ENCODE measurements at regions not wholly inside any gene's neighbourhood (a gene's known extent, or its start where the extent isn't known, plus 50 kb on each side); places are given as distances from the start of the nearest gene placed in this dataset.

- Histone ChIP-seq H3K4me1 (ENCODE audit: control insufficient read depth, low read depth, low read length) (peaks cover 19% of the 10 kb centered on the region), H3K9me3 (ENCODE audit: control insufficient read depth, low read depth, low read length) (no peaks in the 10 kb centered on the region), H3K36me3 (ENCODE audit: control insufficient read depth, low read depth, low read length) (no peaks in the 10 kb centered on the region), H3K4me3 (ENCODE audit: low read length) (no peak overlapping the region), H3K27ac (ENCODE audit: low read length) (no peak overlapping the region), H3K9ac (ENCODE audit: low read length) (no peak overlapping the region), H3K27me3 (ENCODE audit: control insufficient read depth, insufficient read depth, low read length) (no peaks in the 10 kb centered on the region)
Observed at GRCh38 chr6:14730654-14731053, 515.2 kb upstream of the JARID2 start.

GRCh38 chr6:14731611-14732010 lies 514.3 kb upstream of the JARID2 start:
- no peaks in the 10 kb centered on the region for H3K36me3 ChIP-seq (ENCODE audit: control insufficient read depth, low read depth, low read length)
- no peaks in the 10 kb centered on the region for H3K9me3 ChIP-seq (ENCODE audit: control insufficient read depth, low read depth, low read length)
- peaks cover 23% of the 10 kb centered on the region for H3K4me1 ChIP-seq (ENCODE audit: control insufficient read depth, low read depth, low read length)
- no peak overlapping the region for H3K27ac ChIP-seq (ENCODE audit: low read length)
- no peak overlapping the region for H3K4me3 ChIP-seq (ENCODE audit: low read length)
- H3K27me3 ChIP-seq (ENCODE audit: control insufficient read depth, insufficient read depth, low read length): no peaks in the 10 kb centered on the region
- no peak overlapping the region for H3K9ac ChIP-seq (ENCODE audit: low read length)

GRCh38 chr6:14732226-14732843 lies 513.5 kb upstream of the JARID2 start:
- Histone ChIP-seq H3K4me1 (ENCODE audit: control insufficient read depth, low read depth, low read length) (peaks cover 23% of the 10 kb centered on the region), H3K27ac (ENCODE audit: low read length) (no peak overlapping the region), H3K9ac (ENCODE audit: low read length) (no peak overlapping the region)

GRCh38 chr6:14732844-14733757 lies 512.8 kb upstream of the JARID2 start:
- H3K4me3 ChIP-seq (ENCODE audit: low read length): no peak overlapping the region
- no peak overlapping the region for H3K9ac ChIP-seq (ENCODE audit: low read length)
- no peak overlapping the region for H3K27ac ChIP-seq (ENCODE audit: low read length)

More at GRCh38 chr6:14732226-14732843, 513.5 kb upstream of the JARID2 start:
- Histone ChIP-seq H3K36me3 (ENCODE audit: control insufficient read depth, low read depth, low read length) (no peaks in the 10 kb centered on the region), H3K27me3 (ENCODE audit: control insufficient read depth, insufficient read depth, low read length) (peaks cover 5% of the 10 kb centered on the region), H3K9me3 (ENCODE audit: control insufficient read depth, low read depth, low read length) (no peaks in the 10 kb centered on the region), H3K4me3 (ENCODE audit: low read length) (no peak overlapping the region)

GRCh38 chr6:14734052-14734415 lies 511.8 kb upstream of the JARID2 start:
- H3K4me1 ChIP-seq (ENCODE audit: control insufficient read depth, low read depth, low read length): peaks cover 22% of the 10 kb centered on the region
- H3K9ac ChIP-seq (ENCODE audit: low read length): no peak overlapping the region
- no peak overlapping the region for H3K4me3 ChIP-seq (ENCODE audit: low read length)
- no peaks in the 10 kb centered on the region for H3K36me3 ChIP-seq (ENCODE audit: control insufficient read depth, low read depth, low read length)
- H3K9me3 ChIP-seq (ENCODE audit: control insufficient read depth, low read depth, low read length): no peaks in the 10 kb centered on the region
- H3K27me3 ChIP-seq (ENCODE audit: control insufficient read depth, insufficient read depth, low read length): peaks cover 5% of the 10 kb centered on the region
- no peak overlapping the region for H3K27ac ChIP-seq (ENCODE audit: low read length)

More at GRCh38 chr6:14732844-14733757, 512.8 kb upstream of the JARID2 start:
- peaks cover 23% of the 10 kb centered on the region for H3K4me1 ChIP-seq (ENCODE audit: control insufficient read depth, low read depth, low read length)
- H3K36me3 ChIP-seq (ENCODE audit: control insufficient read depth, low read depth, low read length): no peaks in the 10 kb centered on the region
- peaks cover 5% of the 10 kb centered on the region for H3K27me3 ChIP-seq (ENCODE audit: control insufficient read depth, insufficient read depth, low read length)
- H3K9me3 ChIP-seq (ENCODE audit: control insufficient read depth, low read depth, low read length): no peaks in the 10 kb centered on the region

- H3K27ac ChIP-seq (ENCODE audit: low read length): no peak overlapping the region
- no peak overlapping the region for H3K9ac ChIP-seq (ENCODE audit: low read length)
- peaks cover 5% of the 10 kb centered on the region for H3K27me3 ChIP-seq (ENCODE audit: control insufficient read depth, insufficient read depth, low read length)
- no peaks in the 10 kb centered on the region for H3K36me3 ChIP-seq (ENCODE audit: control insufficient read depth, low read depth, low read length)
- no peaks in the 10 kb centered on the region for H3K9me3 ChIP-seq (ENCODE audit: control insufficient read depth, low read depth, low read length)
- H3K4me3 ChIP-seq (ENCODE audit: low read length): no peak overlapping the region
- H3K4me1 ChIP-seq (ENCODE audit: control insufficient read depth, low read depth, low read length): peaks cover 16% of the 10 kb centered on the region
Observed at GRCh38 chr6:14734416-14735340, 511.2 kb upstream of the JARID2 start.

- peaks cover 14% of the 10 kb centered on the region for H3K4me1 ChIP-seq (ENCODE audit: control insufficient read depth, low read depth, low read length)
Observed at GRCh38 chr6:14735956-14736486, 509.8 kb upstream of the JARID2 start.

GRCh38 chr6:14736554-14736953 lies 509.3 kb upstream of the JARID2 start:
- H3K9ac ChIP-seq (ENCODE audit: low read length): no peak overlapping the region
- peaks cover 14% of the 10 kb centered on the region for H3K4me1 ChIP-seq (ENCODE audit: control insufficient read depth, low read depth, low read length)
- H3K4me3 ChIP-seq (ENCODE audit: low read length): no peak overlapping the region
- H3K27ac ChIP-seq (ENCODE audit: low read length): no peak overlapping the region
- H3K27me3 ChIP-seq (ENCODE audit: control insufficient read depth, insufficient read depth, low read length): peaks cover 5% of the 10 kb centered on the region
- no peaks in the 10 kb centered on the region for H3K36me3 ChIP-seq (ENCODE audit: control insufficient read depth, low read depth, low read length)
- H3K9me3 ChIP-seq (ENCODE audit: control insufficient read depth, low read depth, low read length): no peaks in the 10 kb centered on the region

More at GRCh38 chr6:14735956-14736486, 509.8 kb upstream of the JARID2 start:
- Histone ChIP-seq H3K9me3 (ENCODE audit: control insufficient read depth, low read depth, low read length) (no peaks in the 10 kb centered on the region), H3K9ac (ENCODE audit: low read length) (no peak overlapping the region), H3K27me3 (ENCODE audit: control insufficient read depth, insufficient read depth, low read length) (peaks cover 5% of the 10 kb centered on the region), H3K4me3 (ENCODE audit: low read length) (no peak overlapping the region), H3K27ac (ENCODE audit: low read length) (no peak overlapping the region), H3K36me3 (ENCODE audit: control insufficient read depth, low read depth, low read length) (no peaks in the 10 kb centered on the region)

- H3K4me1 ChIP-seq (ENCODE audit: control insufficient read depth, low read depth, low read length): peaks cover 4% of the 10 kb centered on the region
Observed at GRCh38 chr6:14738497-14738896, 507.4 kb upstream of the JARID2 start.

GRCh38 chr6:14738933-14739332 lies 506.9 kb upstream of the JARID2 start:
- Histone ChIP-seq H3K9me3 (ENCODE audit: control insufficient read depth, low read depth, low read length) (no peaks in the 10 kb centered on the region), H3K27ac (ENCODE audit: low read length) (no peak overlapping the region), H3K4me1 (ENCODE audit: control insufficient read depth, low read depth, low read length) (peaks cover 4% of the 10 kb centered on the region), H3K36me3 (ENCODE audit: control insufficient read depth, low read depth, low read length) (no peaks in the 10 kb centered on the region), H3K9ac (ENCODE audit: low read length) (no peak overlapping the region), H3K27me3 (ENCODE audit: control insufficient read depth, insufficient read depth, low read length) (peaks cover 5% of the 10 kb centered on the region), H3K4me3 (ENCODE audit: low read length) (no peak overlapping the region)

More at GRCh38 chr6:14738497-14738896, 507.4 kb upstream of the JARID2 start:
- no peak overlapping the region for H3K9ac ChIP-seq (ENCODE audit: low read length)
- no peak overlapping the region for H3K4me3 ChIP-seq (ENCODE audit: low read length)
- H3K27ac ChIP-seq (ENCODE audit: low read length): no peak overlapping the region
- H3K27me3 ChIP-seq (ENCODE audit: control insufficient read depth, insufficient read depth, low read length): peaks cover 5% of the 10 kb centered on the region
- H3K36me3 ChIP-seq (ENCODE audit: control insufficient read depth, low read depth, low read length): no peaks in the 10 kb centered on the region
- H3K9me3 ChIP-seq (ENCODE audit: control insufficient read depth, low read depth, low read length): no peaks in the 10 kb centered on the region

GRCh38 chr6:14739827-14740226 lies 506.0 kb upstream of the JARID2 start:
- no peak overlapping the region for H3K4me3 ChIP-seq (ENCODE audit: low read length)
- H3K9me3 ChIP-seq (ENCODE audit: control insufficient read depth, low read depth, low read length): no peaks in the 10 kb centered on the region
- peaks cover 5% of the 10 kb centered on the region for H3K27me3 ChIP-seq (ENCODE audit: control insufficient read depth, insufficient read depth, low read length)
- H3K36me3 ChIP-seq (ENCODE audit: control insufficient read depth, low read depth, low read length): no peaks in the 10 kb centered on the region
- H3K27ac ChIP-seq (ENCODE audit: low read length): no peak overlapping the region
- H3K9ac ChIP-seq (ENCODE audit: low read length): no peak overlapping the region
- H3K4me1 ChIP-seq (ENCODE audit: control insufficient read depth, low read depth, low read length): peaks cover 4% of the 10 kb centered on the region

Data from iPS-18a (cell line).